WI38 (cell line): ENCODE measurements at regions not wholly inside any gene's neighbourhood (a gene's known extent, or its start where the extent isn't known, plus 50 kb on each side); places are given as distances from the start of the nearest gene placed in this dataset.

Source experiments
- H3K4me3 ChIP-seq: 2 replicates; pipeline ENCODE4 v1.5.1; 2011; ENCODE audit warnings: low read depth, mild to moderate bottlenecking, control low read depth, low read length
- TF ChIP-seq, protein P1 (sequence below): IDR thresholded peaks from 2 replicates; pipeline ENCODE4 v1.5.1; 2012; ENCODE audit warnings: low read depth, mild to moderate bottlenecking, control low read depth, low read length

DNA sequence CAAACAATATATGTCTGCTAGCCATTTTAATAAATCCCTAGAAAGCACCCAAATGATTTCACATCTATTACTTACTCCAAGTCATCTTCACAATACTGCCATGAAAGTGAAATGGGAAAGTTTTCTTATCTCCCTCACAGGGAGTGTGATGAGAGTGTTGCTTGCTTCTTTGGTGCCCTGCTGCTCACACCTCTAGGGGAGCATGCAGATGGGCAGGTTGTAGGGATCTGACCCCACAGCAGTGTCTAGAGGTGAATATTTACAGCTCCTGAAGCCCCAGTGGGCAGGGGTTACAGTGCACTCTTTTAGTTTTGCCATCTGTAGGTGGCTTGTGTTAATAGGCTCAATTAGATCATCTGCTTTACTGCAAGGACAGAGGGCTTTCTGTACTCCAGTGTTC lies 173.2 kb downstream of the GABRG2 start:
- TF ChIP-seq, protein P1, sequence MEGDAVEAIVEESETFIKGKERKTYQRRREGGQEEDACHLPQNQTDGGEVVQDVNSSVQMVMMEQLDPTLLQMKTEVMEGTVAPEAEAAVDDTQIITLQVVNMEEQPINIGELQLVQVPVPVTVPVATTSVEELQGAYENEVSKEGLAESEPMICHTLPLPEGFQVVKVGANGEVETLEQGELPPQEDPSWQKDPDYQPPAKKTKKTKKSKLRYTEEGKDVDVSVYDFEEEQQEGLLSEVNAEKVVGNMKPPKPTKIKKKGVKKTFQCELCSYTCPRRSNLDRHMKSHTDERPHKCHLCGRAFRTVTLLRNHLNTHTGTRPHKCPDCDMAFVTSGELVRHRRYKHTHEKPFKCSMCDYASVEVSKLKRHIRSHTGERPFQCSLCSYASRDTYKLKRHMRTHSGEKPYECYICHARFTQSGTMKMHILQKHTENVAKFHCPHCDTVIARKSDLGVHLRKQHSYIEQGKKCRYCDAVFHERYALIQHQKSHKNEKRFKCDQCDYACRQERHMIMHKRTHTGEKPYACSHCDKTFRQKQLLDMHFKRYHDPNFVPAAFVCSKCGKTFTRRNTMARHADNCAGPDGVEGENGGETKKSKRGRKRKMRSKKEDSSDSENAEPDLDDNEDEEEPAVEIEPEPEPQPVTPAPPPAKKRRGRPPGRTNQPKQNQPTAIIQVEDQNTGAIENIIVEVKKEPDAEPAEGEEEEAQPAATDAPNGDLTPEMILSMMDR = no peak
- no peak overlapping the region for H3K4me3 ChIP-seq

DNA sequence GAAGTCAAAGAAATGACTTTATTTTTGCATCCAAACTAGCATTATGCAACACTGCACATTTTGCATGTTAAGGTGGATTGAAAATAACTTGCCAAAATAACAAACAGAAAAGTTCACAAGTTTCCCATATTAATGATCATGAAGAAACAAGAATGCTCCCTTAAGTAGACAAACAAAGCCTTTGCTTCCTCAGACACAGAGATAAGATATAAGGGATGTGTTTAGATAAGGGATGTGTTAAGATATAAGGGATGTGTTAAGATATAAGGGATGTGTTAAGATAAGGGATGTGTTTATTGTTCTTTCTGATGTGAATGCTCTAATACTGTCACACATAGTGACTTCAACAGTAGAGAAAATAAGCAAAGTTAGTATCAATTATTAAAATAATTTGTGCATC lies 174.8 kb downstream of the GABRG2 start:
- no peak overlapping the region for H3K4me3 ChIP-seq
- TF ChIP-seq, protein P1 = no peak

DNA sequence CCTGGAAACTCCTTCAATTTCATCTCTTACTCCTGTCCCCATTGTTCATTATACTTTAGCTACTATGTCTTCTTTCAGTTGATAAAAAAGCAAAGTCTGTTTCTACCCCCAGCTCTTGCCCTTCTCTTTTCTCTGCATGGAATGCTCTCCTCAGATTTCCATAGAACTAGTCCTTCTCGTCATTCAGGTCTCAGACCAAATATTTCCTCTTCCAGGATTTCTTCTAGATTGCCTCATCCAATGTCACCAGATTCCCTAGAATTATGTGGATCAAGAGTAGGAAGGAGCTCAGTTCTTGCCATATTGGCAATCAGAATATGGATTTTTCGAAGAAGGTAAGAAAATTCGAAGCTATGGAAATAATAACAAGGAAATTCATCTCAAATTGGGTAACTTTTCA lies 176.1 kb downstream of the GABRG2 start:
- TF ChIP-seq, protein P1 = no peak
- no peak overlapping the region for H3K4me3 ChIP-seq

DNA sequence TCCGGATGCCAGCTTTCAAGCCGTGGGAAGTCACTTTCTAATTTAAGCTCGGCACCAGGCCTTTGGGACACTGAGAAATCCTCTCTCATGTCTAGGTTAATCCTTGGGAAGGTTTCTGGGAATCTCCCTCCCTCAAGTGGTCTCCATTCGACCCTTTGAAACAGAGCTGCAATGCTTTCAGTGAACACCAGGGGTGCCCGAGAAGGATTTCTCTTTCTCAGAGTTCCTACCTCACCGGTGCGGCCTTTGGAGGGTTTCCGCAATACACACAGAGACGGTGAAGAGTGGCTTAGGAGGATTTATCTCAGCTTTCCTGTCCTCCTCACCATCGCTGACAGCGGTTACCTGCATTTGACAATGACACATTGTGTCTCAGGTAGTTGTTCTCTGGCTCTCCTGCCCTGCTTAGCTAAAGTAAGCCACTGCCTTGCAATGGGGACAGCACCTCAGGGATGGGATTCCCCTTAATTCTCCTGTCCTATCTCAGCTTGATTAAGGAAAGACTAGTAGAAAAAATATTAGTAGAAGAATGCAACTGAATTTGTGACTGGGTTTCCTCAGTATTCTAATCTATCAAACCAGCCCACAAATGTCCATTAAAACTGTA lies 180.6 kb downstream of the GABRG2 start:
- TF ChIP-seq, protein P1 = no peak
- no peak overlapping the region for H3K4me3 ChIP-seq

DNA sequence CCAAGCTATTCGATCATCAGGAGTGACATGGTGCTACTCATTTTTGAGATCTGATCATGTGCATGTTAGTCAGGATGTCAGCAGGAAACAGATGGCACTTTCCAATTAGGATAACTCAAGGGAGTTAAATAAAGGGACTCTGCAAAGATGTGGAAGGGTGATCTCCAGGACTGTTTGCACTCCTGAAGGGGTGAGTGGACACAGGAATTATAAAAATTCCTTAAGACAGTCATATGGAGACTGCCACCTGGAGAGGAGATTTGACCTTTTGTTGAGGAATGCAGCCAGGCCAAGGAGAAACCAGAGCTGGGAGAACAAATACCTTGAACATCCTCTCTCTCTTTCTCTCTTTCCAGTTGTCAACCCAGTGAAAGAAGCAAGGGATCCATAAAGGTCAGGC lies 189.1 kb downstream of the GABRG2 start:
- H3K4me3 ChIP-seq = no peak overlapping the region
- TF ChIP-seq, protein P1 = no peak

DNA sequence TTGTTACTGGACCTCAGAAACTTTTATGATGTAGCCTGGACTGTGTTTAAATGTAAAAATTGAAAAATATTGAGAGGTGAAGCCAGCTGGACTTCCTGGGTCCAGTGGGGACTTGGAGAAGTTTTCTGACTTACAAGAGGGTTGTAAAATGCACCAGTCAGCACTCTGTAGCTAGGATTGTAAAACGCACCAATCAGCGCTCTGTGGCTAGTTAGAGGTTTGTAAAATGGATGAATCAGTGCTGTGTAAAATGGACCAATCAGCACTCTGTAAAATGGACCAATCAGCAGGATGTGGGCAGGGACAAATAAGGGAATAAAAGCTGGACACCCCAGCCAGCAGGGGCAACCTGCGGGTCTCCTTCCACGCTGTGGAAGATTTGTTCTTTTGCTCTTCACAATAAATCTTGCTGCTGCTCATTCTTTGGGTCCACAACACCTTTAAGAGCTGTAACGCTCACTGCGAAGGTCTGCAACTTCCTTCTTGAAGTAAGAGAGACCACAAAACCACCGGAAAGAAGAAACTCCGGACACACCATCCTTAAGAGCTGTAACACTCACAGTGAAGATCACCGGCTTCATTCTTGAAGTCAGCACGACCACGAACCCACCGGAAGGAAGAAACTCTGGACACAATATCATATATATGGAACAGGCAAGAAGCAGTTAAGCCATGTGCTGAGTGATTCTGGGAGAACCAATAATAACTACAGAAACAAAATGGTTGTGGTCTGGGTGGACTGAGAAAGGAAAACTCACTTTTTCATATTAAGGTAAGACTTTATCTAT lies 201.3 kb downstream of the GABRG2 start:
- TF ChIP-seq, protein P1 = no peak
- H3K4me3 ChIP-seq = no peak overlapping the region

DNA sequence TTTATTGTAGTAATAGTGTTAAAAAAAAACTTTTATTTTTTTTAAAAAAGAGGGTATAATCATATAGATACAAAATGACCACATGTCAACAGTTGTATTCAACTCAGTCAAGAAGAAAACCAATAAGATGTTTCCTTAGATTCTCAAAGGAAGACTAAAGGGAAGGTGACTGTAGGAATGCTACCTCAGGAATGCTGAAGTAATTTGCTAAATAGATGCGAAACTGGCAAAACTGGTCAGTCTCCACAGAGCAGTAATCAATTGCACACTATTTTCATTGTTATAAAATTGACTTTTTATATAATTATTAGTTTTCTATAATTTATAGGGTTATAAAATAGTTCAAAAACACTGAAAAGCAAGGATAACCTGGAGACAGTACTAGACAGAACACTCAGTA lies 204.8 kb downstream of the GABRG2 start:
- H3K4me3 ChIP-seq = no peak overlapping the region
- TF ChIP-seq, protein P1 = no peak
